GM18951 (cell line): ENCODE measurements at regions not wholly inside any gene's neighbourhood (a gene's known extent, or its start where the extent isn't known, plus 50 kb on each side); places are given as distances from the start of the nearest gene placed in this dataset.

Experiments
- POLR2A ChIP-seq: IDR thresholded peaks from 4 replicates; pipeline ENCODE4 v1.6.1; 2011; ENCODE audit warnings: mild to moderate bottlenecking; ENCODE audit not compliant: insufficient read length, insufficient read depth; ENCODE audit errors: extremely low read depth
- in situ Hi-C: fragments of 300-500 bp; cut with MboI; formaldehyde crosslinking; loops from one replicate; pipeline ENCODE4 v1.12.0; 2022; ENCODE audit warnings: low sequenced_read_pairs, mixed read lengths, inconsistent platforms; ENCODE audit not compliant: unreplicated experiment

DNA sequence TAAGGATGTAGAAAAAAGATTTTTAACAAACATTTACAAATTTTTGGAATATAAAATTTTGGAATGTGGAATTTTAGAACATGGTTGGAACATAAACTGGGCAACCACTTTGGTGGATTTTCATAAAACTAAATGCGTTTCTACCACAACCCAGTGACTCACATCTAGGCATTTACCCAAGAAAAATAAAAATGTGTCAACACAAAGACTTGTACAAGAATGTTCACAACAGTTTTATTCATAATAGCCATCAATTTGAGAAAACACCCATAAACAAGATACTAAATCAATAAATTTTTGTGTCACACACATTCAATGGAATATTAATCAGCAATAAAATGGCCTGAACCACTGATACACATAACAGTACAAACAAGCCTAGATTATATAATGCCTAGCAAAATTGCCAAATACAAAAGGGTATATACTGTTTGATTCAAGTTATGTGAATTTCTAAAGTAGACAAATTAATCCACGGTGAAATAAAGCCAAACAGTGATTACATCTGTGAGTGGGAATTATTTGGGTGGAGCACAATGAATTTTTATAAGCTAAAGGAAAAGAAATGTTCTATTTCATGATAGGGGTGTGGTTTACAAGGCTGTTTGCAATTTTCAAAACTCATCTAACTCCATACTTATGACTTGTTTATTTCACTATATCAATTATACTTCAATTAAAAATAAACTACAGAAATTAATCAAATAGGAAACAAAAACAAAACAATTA lies 415.2 kb upstream of the OR4E1 start:
- no peak for TF ChIP-seq POLR2A
- in situ Hi-C loops: no loop called here

DNA sequence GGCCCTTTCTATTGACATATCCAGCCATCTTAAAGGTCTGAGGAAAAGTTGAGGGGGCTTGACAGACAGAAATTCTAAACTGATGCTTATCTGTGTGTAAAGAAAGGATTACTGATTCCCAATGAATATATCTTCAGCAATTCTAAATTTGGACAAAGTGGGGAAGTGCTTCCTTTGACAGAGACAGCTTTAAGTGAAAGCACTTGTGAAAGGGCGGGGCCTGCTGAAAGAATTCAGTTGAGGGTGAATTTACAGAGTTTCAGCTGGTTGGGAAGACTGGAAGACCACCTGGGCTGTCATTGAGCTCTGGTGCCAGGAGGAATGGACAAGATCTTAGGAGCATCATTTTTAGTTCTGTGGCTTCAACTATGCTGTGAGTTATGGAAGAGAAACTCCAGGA lies 412.5 kb upstream of the OR4E1 start:
- TF ChIP-seq POLR2A: no peak
- in situ Hi-C loops: no loop called here

DNA sequence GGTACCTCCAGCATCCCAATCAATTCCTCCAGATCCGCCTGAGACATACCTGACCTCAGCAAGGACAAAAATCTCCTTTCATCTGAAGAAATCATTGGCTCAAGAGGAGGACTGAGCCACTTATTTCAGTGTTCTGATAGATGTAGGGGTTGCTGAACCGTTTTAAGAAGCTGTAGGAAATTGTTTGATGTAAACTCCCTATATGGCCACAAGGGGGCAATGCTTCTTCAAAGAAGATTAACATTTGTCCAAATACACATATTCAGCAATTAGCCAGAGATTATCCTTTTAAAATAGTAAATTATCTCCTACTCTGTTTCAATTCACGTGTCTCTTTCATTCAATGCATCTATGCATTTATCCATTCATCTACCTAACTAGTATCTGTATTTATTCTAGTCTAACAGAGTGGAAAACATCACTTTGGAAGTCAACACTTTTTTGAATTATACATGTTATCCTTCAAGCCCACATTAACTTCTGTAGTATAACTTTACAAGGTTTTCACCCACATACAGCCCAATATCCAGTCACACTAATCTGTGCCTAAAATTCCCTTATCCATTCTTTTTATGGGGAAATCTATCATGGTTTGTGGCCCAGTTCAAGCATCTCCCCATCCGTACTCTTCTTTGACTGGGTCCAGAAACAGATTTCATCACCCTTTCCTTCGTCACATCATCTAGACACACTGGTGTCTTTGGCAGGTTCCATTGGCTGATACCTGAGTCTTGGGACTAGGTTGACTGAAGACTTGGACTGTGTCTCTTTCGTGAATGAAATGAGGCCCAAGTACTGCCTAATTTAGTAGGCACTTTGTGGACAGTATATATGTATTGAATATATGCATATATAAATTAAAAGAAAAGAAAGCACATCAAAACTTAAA lies 411.0 kb upstream of the OR4E1 start:
- no peak for TF ChIP-seq POLR2A
- in situ Hi-C loops: no loop called here

DNA sequence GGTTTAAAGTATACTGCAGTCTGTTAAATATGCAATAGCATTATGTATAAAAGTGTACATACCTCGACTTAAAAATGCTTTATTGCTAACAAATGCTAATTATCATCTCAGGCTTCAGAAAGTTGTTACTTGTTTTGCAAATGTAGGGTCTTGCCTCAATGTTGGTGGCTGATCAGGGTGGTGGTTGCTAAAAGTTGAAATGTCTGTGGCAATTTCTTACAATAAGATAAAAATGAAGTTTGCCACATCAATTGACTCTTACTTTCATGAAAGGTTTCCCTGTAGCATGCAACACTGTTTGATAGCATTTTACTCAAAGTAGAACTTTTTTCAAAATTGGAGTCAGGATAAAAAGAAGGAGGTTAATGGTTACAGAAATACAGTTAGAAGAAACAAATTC lies 407.7 kb upstream of the OR4E1 start:
- in situ Hi-C loops: no loop called here
- TF ChIP-seq POLR2A: no peak

DNA sequence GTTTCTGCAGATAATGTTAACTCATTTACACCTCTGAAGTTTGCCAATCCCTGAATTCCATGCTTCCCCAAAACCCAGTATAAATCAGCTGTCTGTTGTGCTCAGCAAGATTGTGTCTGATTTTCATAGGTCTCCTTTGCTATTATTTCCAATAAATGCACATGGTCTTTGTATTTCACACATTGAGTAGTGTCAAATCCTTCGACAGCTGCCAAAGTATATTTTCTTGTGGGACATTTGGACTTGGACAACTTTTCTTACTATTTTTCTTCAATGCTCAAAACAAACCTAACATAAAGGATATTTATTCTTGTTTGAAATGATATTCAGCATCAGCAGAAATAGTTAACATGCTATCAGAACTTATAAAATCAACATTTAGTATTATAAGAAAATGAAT lies 406.1 kb upstream of the OR4E1 start:
- TF ChIP-seq POLR2A: no peak
- in situ Hi-C loops: no loop called here

DNA sequence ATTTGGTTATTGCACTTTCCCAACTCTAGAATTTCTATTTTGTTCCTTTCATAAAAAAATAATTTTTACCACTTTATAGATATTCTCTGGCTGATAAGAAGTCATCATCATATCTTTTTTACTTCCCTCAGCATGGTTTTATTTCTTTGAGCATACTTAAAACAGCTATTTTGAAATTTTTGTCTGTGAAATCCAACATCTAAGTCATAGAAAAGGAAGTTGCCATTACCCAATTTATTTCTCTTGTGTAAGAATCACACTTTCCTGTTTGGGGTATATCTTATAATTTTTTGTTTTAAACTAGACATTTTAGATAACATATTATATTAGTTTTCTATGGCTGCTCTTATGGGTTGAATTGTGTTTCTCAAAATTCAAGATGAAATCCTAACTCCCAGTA lies 400.2 kb upstream of the OR4E1 start:
- no peak for TF ChIP-seq POLR2A
- in situ Hi-C loops: no loop called here

DNA sequence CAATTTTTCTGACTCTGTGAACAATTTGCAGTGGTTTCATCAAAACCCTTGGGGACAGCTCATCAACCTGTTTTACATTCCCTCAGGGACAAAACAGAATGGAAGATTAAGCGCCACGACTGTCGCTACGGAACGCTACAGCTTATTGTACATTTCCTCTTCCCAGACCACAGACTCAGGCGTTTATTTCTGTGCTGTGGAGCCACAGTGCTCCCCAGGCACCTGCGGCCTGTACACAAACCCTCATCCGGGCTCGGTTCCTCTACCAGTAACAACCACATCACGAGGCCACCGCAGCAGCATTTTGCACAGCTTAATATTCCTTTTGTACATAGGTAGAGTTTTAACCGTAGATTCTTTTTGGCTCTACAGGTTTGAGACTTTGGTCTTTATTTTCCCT lies 397.4 kb upstream of the OR4E1 start:
- no peak for TF ChIP-seq POLR2A
- in situ Hi-C loops: no loop called here

DNA sequence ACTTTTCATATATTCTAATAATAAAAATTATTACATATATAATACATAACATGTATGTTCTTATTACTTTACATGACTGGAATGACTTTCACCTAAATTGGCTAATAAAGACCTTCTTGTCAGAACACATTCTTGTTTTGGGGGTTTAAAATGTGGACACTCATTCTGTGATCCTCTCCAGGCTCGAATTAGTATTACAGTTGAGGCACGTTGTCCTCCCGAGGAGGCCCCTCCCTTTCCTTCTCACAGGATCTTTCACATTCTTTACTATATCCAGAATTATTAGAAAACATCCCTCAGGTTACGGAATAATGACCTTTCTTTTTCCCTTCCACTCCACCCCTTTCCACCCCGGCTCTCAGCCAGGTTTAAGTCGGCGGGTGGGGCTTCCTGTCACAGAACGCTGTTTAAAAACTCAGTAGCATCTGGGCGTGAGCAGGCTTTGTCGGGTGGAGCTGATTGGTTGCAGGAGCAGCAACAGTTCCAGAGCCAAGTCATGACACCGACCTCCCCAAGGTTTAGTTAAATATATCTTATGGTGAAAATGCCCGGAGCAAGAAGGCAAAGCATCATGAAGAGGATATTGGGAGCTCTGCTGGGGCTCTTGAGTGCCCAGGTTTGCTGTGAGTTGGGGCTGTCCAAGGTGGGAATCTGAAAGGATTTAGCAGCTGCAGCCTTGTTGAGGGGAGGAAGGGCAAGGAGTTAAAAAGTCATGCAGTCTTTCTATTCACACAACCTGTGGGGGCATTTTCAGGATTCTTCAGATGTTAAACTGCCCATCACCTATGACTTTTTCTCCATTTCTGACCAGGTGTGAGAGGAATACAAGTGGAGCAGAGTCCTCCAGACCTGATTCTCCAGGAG lies 396.7 kb upstream of the OR4E1 start:
- in situ Hi-C loops: no loop called here
- no peak for TF ChIP-seq POLR2A

DNA sequence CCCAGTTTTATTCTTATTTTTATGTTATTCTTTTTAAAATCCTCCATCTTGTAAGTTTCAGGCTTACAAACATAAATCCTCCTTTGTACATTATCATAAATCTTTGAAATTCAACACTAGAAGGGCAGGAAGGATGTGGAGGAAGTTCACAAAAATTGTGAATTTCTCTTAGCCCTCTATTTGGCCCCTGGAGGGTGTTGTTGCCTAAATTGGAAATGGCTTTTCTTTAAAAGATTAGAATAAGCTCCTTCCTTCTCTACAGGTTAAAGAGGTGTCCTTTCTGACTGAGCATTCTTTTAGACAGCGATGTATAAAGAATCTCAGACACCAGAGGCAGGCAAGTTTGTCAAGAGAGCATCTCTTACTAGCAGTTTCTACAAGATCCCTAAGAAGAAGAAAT lies 391.7 kb upstream of the OR4E1 start:
- in situ Hi-C loops: no loop called here
- no peak for TF ChIP-seq POLR2A

DNA sequence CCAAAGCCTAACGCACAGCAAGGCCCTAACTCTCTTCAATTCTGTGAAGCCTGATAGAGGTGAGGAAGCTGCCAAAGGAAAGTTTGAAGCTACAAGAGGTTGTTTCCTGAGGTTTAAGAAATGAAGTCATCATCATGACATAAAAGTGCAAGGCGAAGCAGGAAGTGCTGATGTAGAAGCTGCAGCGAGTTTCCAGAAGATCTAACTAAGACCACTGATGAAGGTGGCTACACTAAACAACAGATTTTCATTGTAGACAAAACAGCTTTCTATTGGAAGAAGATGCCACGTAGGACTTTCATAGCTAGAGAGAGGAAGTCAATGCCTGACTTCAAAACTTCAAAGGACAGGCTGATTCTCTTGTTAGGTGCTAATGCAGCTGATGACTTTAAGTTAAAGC lies 385.6 kb upstream of the OR4E1 start:
- no peak for TF ChIP-seq POLR2A

DNA sequence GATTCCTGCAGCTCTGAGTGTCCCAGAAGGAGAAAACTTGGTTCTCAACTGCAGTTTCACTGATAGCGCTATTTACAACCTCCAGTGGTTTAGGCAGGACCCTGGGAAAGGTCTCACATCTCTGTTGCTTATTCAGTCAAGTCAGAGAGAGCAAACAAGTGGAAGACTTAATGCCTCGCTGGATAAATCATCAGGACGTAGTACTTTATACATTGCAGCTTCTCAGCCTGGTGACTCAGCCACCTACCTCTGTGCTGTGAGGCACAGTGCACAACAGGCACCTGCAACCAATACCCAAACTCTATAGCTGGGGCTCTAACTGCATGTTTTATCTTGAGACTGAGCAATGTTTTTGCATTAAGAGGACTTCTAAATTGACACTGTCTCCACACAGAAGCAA lies 379.2 kb upstream of the OR4E1 start:
- TF ChIP-seq POLR2A: no peak
- in situ Hi-C loops: no loop called here

More for the DNA sequence above, 385.6 kb upstream of the OR4E1 start:
- in situ Hi-C loops: no loop called here

DNA sequence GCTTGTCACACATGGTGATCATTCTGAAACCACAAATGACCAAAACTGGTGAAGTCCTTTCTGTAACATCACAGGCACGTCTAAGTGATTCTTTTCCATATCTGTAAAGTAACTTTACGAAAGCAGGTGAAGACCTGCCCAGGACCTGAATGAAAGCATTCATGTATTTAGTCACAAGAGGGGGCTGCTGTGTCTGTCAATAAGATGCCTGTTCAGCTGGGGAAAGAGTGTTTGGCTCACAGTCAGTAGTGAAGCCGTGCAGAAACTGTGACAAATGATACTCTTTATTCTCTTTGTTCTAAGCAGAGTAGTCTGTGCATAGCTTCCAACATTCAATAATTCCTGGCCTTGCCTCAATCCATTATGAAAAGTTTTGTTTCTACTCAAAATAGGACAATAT lies 373.5 kb upstream of the OR4E1 start:
- no peak for TF ChIP-seq POLR2A
- in situ Hi-C loops: no loop called here

DNA sequence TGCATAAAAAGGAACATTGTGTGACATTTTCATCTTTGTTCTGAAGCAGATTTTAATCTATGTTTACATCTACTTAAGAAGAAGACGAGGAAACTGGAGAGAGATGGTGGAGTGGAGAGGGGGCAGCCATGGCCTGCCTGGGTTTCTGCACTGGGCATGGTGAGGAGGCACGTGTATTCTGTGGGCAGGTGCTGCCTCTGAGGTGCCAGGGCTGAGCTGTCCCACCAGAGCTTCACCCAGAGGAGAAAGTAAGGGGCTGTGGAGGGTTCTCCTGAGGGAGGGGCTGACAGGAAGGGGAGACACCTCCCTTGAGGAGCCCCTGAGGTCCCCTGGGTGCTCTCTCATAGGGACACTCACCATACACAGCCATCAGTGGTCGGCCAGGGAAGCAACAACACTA lies 372.4 kb upstream of the OR4E1 start:
- TF ChIP-seq POLR2A: no peak
- in situ Hi-C loops: no loop called here
